ENCODE measurements at regions not wholly inside any gene's neighbourhood (a gene's known extent, or its start where the extent isn't known, plus 50 kb on each side); places are given as distances from the start of the nearest gene placed in this dataset.

- DNase-seq = no peak
These were observed 93.7 kb upstream of the CARD18 start for GRCh38 chr11:105233285-105233684.

DNA sequence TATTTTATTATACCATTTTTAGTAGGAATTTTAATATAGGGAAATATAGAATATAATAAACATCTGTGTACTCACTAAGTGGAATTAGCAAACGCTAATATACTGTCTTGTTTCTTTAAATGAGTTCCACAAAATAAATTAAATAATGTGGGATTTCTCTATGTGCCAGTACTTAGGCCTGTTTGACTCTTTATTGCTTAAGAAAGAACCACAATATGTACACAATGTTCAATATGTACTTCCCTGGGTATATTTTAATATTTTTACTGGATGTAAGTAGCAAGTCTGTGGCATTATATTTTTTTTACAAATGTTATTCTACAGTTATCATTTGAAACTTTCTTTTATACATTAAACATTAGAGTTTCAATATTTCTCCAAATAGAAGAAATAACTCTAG, 92.5 kb upstream of the CARD18 start:
- DNase-seq = no peak

DNA sequence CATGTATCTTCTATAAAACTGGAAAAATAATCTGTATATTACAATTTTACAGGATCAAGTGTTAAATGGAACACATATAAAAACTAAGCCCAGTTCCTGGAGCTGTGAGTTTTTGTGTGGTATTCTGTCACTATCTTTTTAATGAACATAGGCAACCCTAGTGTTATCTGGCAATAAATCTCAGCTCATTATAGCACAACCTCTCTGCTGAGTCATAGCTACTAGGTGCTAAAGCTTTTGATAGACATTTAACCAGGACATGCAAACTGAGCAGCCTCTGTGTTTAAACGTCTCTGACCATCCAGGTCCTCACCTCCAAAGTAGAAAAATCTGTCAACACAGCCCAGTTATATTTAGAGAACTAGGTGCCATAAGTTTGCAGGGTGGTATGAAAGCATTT, 91.0 kb upstream of the CARD18 start:
- no peak for DNase-seq

DNA sequence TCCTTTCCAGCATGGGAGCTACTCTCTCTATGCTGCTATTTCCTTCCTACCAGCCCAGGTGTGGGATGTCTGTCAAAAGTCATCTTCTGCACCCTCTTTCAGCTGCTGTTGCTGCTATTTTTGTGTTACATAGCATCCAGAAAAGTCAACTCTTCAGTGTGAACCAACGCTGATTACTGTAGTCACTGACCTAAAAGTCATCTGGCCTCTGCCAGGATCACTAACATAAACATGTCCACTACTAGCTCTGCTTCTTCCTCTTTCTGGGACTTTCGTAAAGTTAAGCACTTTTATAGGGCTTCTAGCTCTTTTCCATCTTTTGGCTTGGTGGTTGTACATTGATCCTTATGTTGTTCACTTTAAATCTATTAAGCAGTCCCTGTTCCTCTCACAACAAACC, 90.2 kb upstream of the CARD18 start:
- no peak for DNase-seq

DNA sequence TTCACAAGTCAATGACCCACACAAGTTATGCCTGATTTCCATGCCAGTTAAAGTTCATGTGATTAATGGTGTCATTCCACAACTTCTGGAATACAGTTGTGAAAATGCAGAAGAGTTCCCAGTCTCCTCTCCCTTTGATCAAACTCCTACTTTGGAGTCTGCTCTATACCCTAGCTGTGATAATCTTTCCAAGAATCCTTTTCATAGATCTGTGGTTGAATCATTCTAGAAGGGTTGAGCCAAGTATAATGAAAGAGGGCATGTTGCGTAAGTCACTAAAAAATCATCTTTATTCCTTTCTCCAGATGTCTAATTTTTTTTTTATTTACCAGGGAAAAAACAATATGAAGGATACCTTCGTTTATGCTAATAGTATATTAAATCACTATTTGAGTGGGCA, 89.7 kb upstream of the CARD18 start:
- no peak for DNase-seq

GRCh38 chr11:105227363-105227762, 87.8 kb upstream of the CARD18 start:
- no peak for DNase-seq

DNA sequence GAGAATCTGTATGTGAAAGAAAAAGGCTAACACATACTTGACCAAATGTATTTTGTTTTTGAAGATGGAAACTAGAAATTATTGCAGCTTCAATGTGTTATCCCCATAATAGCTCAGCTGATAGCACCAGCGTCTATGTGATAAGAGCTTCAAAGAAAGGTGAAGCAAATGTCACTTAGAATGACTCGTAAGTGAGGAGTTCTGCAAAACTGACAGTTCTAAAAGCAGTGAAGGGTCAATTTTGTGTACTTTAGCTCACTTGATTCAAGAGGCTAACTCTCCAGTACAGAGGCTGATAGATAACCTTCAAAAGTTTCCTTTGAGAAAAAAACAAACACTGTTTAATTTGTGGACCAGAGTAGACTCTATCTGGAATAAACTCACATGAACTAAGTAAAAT, 87.2 kb upstream of the CARD18 start:
- DNase-seq = no peak

DNA sequence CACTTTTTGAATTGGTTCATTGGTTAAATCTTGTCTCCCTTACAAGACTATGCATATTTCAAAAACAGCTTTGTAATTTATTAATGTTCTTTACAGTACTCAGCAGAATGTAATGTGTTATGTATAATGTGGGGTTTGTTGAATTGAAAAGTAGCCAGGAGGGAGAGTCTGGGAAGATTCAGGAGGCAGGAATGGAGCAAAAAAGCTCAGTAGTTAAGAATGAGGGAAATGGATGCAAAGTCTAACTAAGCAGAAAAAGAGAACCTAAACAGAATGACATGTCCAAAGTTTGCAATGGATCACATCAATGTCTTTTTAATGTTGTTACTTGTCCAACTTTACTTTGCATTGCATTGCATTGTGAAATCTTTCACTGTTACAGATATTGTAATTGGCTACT, 86.5 kb upstream of the CARD18 start:
- DNase-seq = no peak

DNA sequence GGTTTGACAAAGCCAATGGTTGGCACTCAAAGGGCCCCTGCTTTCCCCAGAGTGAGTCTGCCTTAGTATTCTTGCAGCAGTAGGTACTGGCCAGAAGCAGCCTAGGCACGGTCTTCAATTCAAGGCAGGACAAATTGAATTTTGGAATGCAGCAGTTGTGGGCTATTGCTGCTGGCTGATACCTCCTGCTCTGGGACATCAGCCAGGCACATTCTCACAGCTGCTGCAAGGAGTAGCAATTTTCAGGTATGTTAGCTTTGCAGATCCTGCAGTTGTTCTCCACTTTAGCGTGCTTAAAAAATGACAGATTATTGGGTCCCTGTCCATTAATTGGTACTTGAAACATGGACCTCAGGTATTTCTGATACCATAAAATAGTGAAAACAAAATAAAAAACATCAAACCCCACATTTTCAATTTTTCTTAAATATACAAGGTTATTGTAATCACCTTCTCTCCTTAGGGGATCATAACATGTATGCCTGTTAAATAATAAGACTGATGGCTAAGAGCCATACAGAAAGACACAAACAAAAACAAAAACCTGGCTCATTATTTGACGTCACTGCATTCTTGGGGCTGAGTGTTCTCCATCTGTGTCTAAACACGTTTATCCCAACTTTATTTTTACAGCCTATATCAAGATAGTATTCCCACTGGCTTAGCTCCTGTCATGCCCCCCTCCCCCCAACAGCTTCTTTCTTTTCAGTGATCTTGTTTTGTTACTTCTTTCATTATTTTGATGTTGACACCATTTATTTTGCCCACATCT, 85.1 kb upstream of the CARD18 start:
- no peak for DNase-seq

DNA sequence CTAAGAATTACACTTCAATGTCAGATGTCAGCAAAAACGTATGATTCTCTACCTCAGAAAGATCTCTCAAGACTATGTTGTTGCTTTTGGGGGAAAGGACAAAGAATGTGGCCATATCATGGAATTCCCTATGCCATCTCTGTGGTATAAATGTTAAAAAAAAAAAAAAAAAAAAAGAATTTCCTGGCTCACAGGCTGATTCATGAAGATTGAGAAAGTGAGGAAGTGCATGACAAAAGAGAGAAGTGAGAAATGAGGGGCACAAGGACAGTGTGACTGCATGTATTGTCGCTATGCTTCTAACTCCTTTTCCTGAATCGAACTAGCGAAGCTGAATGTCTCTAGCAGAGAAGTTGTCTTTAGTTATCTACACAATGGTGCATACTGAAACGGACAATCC, 80.6 kb upstream of the CARD18 start:
- no peak for DNase-seq

DNA sequence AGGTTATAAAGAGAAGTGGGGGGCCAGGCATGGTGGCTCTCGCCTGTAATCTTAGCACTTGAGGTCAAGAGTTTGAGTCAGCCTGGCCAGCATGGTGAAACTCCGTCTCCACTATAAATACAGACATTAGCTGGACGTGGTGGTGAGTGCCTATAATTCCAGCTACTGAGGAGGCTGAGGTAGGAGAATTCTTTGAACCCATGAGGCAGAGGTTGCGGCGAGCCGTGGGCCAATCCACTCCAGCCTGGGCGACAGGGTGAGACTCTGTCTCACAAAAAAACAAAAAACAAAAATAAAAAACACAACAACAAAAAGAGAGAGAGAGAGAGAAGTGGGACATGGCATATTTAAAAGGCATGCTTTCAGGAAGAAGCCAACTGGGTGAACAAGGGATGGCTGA, 80.1 kb upstream of the CARD18 start:
- DNase-seq = no peak

DNA sequence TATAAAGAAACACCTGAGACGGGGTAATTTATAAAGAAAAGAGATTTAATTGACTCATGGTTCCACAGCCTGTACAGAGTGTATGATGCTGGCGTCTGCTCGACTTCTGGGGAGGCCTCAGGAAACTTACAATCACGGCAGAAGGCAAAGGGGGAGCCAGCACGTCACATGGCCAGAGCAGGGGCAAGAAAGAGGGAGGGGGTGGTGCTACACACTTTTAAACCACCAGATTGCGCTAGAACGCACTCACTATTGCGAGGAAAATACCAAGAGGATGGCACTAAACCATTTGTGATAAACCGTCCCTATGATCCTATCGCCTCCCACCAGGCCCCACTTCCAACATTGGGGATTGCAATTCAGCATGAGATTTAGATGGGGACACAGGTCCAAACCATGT, 79.7 kb upstream of the CARD18 start:
- DNase-seq = no peak

DNA sequence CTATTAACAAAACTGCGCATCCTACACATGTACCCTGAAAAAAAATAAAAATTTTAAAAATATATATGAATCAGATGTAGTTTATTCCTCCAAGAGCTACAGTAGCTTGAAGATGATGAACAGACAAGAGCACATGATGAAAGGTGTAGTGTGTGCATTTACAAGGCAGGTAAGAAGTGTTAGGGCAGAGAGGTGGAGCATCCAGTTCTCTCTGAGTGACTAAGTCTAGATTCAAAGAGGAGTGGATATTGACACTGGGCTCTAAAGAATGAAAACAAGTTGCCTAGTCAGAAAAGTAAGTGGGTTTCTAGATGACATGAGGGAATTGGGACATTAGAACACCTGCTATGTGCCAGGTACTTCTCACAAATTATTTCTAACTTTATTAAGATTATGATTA, 76.0 kb upstream of the CARD18 start:
- DNase-seq = no peak

GRCh38 chr11:105211806-105212554, 72.4 kb upstream of the CARD18 start:
- no peak for DNase-seq

- DNase-seq = no peak
These were observed 68.5 kb upstream of the CARD18 start for GRCh38 chr11:105208019-105208418.

DNA sequence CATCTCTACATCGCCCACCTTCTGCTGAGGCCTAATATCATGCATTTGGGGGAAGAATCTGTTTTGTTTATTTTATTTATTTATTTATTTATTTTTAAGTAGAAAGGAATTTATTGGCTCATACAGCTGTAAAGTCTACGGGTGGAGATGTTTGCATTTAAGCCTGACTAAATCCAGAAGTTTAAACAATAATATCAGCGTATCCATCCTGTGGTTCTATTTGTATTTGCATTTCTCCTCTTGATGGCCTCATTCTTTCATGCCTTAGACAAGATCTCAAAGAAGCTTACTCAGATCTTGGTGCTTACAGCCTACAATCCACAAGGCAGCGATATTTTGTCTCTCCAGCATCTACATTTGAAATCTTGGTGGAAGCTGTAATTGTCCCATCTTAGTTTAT, 67.1 kb upstream of the CARD18 start:
- no peak for DNase-seq

DNA sequence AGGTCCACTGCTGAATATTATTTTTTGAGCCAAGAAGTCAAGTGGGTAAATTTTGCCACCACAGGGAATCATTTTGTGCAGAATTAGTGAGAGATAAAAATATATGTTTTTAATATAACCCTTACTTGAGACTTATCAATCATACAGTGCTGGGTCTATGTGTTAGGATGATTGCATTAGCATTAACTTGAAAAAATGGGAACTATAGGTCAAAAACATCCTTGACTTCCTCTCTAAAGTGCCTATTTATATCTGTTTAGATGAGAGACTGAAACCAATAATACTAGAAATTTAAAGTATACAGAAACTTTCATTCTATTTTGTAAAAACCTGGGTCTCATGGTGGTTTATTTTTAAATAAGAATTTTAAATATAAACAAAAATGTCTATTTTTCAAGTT, 65.1 kb upstream of the CARD18 start:
- no peak for DNase-seq

- no peak for DNase-seq
These were observed 64.1 kb upstream of the CARD18 start for GRCh38 chr11:105203569-105204240.

DNA sequence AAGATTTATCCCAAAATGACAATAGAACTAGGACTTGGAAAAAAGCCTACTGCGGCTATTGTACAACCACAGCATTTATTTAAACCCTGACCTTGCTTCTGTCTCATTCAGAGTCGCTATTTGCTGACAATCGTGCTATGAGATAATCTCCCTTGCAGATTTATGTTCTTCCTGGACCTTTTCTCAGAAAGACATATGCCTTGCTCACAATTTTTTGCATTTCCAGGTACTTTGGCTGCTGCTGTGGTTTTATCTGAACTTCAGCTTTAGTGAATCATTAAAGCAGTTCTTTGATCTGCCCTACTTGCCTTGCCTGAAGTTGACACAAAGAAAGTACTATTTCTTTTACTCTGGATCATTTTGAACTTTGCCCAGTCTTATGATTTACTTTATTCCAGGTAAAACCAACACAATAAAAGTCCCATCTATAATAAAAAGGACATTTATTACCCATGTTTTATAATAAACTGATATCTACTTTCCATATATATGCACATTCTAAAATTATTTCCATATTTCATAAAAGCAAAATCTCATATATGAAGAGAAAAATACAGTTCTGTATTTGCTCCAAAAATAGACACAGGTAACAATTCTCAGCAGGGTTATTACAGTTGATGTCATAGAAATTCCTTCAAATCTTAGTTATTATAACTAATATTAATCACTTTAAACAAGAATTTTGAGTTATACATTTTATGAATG, 63.4 kb upstream of the CARD18 start:
- no peak for DNase-seq

GRCh38 chr11:105202422-105202821, 62.9 kb upstream of the CARD18 start:
- no peak for DNase-seq

GRCh38 chr11:105201166-105201565, 61.6 kb upstream of the CARD18 start:
- DNase-seq = no peak
